Lower leg skin (tissue), 3 donors: ENCODE measurements at regions not wholly inside any gene's neighbourhood (a gene's known extent, or its start where the extent isn't known, plus 50 kb on each side); places are given as distances from the start of the nearest gene placed in this dataset.

Source experiments
- CTCF ChIP-seq, 3 donors: fragments of 450-650 bp; IDR thresholded peaks; one replicate each; pipeline ENCODE4 v1.5.1; 2016; ENCODE audit warnings: antibody characterized with exemption in 3 of 3, mild to moderate bottlenecking in 3 of 3, moderate library complexity in 2 of 3
- POLR2A ChIP-seq, 2 donors: fragments of 450-650 bp; IDR thresholded peaks; one replicate each; pipeline ENCODE4 v1.6.1; 2016 to 2017; ENCODE audit warnings: antibody characterized with exemption in 2 of 2, mild to moderate bottlenecking in 1 of 2, moderate library complexity in 1 of 2

GRCh38 chr6:14620522-14620921 is 502.9 kb downstream of the CD83 start:
- TF ChIP-seq CTCF (IDR thresholded peaks at IDR 0.05) = no peak
- no peak for TF ChIP-seq POLR2A (IDR thresholded peaks at IDR 0.05)
